Fibroblast of the aortic adventitia (primary cell): ENCODE measurements at regions not wholly inside any gene's neighbourhood (a gene's known extent, or its start where the extent isn't known, plus 50 kb on each side); places are given as distances from the start of the nearest gene placed in this dataset.
"Not testable (repeated sequence)": the region's sequence is repeated elsewhere in the genome, so short reads cannot be mapped to it uniquely, and the experiment has no call there.

Experiments
- DNase-seq: peaks from one replicate; pipeline ENCODE4 v3.0.0-alpha.2; 2010; ENCODE audit warnings: low read depth
- H3K4me3 ChIP-seq: 2 replicates; pipeline ENCODE4 v1.5.1; 2011; ENCODE audit warnings: low read depth, mild to moderate bottlenecking, control low read depth, low read length, moderate library complexity
- TF ChIP-seq, protein P1 (sequence below): IDR thresholded peaks from 2 replicates; pipeline ENCODE4 v1.5.1; 2011; ENCODE audit warnings: mild to moderate bottlenecking, low read length, control low read depth, inconsistent platforms; ENCODE audit not compliant: insufficient read depth

DNA sequence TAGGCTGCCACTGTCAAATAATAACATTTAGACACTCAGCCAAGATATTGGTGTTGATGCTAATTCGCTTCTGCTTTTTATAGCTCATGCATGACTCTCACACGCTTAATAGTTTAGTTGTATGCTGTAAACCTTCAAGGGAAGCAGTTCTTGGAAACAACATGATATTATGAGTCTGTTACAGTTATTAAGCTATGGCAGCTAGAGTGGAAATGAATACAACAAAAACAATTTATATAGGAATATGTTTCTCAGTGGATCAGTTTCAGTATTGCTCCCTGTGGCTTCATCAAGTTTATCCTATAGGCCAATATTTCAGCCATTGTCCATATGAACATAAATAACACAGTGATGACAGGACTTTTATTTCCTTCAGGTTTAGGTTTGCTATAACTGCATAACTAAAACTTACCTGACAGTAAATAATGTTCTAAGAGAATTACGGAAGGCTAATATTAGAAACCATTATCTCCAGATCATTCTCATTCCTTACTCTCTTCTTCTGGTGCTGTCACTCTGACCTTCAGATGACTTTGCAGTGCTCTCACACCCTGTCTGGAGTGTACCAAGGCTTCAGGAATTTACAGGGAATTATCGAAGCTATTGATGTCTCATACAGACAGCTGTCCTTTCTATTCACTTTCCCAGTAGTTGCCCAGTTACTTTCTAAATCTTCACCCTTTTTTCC, 555.0 kb downstream of the ANKRD50 start:
- DNase-seq = no peak
- no peak overlapping the region for H3K4me3 ChIP-seq
- TF ChIP-seq, protein P1, sequence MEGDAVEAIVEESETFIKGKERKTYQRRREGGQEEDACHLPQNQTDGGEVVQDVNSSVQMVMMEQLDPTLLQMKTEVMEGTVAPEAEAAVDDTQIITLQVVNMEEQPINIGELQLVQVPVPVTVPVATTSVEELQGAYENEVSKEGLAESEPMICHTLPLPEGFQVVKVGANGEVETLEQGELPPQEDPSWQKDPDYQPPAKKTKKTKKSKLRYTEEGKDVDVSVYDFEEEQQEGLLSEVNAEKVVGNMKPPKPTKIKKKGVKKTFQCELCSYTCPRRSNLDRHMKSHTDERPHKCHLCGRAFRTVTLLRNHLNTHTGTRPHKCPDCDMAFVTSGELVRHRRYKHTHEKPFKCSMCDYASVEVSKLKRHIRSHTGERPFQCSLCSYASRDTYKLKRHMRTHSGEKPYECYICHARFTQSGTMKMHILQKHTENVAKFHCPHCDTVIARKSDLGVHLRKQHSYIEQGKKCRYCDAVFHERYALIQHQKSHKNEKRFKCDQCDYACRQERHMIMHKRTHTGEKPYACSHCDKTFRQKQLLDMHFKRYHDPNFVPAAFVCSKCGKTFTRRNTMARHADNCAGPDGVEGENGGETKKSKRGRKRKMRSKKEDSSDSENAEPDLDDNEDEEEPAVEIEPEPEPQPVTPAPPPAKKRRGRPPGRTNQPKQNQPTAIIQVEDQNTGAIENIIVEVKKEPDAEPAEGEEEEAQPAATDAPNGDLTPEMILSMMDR = no peak

- no peak for DNase-seq
- TF ChIP-seq, protein P1 = no peak
- H3K4me3 ChIP-seq = no peak overlapping the region
These were observed 549.1 kb downstream of the ANKRD50 start for GRCh38 chr4:124163401-124163800.

DNA sequence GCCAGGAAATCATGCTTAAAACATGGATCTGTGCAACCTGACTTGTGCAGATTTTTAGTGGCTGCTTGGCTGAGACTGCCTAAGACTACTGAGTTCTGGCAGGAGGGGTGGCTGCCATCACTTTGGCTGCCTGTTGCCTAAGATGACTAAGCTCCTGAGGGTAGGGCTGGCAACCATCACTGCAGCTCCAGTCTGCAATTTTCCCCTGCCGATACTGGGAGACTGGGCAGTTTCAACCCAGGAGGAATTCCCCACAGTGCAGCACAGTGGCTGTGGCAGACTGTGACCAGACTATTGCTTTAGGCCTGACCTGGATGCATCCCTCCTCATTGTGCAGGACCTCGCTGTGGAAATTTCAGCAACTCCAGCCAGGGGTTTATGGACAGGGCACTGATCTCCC, 544.9 kb downstream of the ANKRD50 start:
- TF ChIP-seq, protein P1 = no peak
- no peak overlapping the region for H3K4me3 ChIP-seq
- DNase-seq = peak; percentile 68

GRCh38 chr4:124169524-124169923, 543.0 kb downstream of the ANKRD50 start:
- not testable (repeated sequence) for H3K4me3 ChIP-seq, DNase-seq

DNA sequence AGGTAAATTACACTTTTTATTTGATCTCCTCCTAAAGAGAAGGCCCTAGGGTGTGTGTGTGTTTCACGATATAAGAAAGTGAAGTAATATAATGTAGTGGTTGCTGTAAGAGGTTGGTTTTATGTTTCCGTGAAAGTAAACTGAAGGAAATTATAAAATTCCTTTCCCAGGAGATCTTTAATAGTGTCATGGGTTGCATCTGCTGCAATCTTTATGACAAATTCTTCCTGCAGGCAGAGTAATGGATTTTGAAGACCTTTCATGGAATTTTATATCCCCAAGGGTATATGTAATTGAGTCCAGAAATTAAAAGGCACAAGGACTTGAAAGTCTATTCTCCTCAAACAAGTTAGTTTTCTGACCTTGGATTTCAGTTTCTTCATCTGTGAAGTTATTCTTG, 538.6 kb downstream of the ANKRD50 start:
- H3K4me3 ChIP-seq = no peak overlapping the region
- TF ChIP-seq, protein P1 = no peak
- DNase-seq = no peak

DNA sequence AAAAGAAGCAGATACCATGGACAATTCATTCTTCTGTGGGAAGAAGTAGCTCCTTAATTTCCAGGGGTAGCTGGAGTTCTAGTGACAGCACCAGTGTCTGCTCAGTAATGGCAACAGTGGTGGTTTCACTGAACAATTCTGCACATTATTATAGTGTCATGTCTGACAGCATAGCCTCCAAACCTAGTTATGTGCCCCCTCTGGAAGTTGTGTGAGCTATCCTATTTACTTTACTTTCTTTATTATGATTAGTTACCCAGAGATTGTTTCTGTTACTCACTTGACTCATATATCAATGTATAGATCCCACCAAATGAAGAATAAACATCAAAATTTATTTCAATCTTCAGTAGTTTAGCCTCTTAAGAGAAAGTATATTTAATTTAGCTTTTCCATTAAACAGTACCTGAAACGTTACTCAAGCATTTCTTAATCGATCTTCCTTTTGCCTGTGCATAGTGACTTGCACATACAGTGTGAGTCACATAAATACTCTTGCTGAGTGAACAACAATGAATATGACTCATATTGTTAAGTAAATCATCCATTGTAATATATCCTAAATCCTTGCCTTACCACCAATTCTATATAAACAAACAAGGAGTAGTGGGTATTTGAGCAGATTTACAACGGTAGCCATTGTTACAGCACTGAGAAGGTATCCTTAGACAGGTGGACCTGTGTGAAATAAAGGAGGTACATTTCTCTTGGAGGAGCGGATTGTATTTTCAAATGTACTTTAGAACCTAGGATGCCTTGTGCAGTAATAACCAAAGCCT, 534.7 kb downstream of the ANKRD50 start:
- TF ChIP-seq, protein P1 = no peak
- DNase-seq = peak; percentile 84
- H3K4me3 ChIP-seq = no peak overlapping the region

DNA sequence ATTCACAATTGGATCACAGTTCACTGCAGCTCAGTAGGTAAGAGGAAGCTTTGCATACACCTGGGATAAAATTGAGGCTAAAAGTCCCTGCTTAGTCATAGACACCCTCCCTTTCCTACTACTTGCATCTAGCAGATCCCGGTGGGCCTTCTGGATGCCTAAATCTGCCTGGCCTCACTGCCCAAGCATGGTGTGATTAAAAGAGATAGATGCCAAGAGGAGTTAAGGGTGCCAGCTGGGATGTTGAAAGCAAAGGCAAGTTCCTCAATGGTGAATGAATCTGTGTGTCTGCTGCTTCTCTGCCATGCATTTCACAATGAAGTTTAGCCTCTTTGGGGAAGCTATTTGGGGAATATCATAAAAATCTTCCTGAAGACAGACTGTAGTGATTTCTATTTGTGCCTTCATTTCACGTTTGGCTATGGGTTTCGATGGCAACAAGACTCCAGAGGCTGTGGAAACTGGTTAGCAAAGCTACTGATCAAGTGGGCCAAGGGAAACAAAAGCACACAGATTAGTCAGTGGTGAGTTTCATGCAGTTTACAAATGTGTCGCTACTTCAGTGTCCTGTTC, 534.0 kb downstream of the ANKRD50 start:
- no peak overlapping the region for H3K4me3 ChIP-seq
- DNase-seq = peak; percentile 81
- TF ChIP-seq, protein P1 = no peak
